ENCODE measurements at regions not wholly inside any gene's neighbourhood (a gene's known extent, or its start where the extent isn't known, plus 50 kb on each side); places are given as distances from the start of the nearest gene placed in this dataset.

GRCh38 chr17:72175787-72176515 is 55.1 kb downstream of the SOX9 start:
- Histone ChIP-seq H3K9ac (ENCODE audit: low read length) (no peak overlapping the region), H3K4me3 (ENCODE audit: low read length) (no peak overlapping the region), H3K27me3 (ENCODE audit: control insufficient read depth, insufficient read depth, low read length) (no peaks in the 10 kb centered on the region), H3K4me1 (ENCODE audit: control insufficient read depth, insufficient read depth, low read length) (no peaks in the 10 kb centered on the region), H3K36me3 (ENCODE audit: control insufficient read depth, insufficient read depth, low read length) (no peaks in the 10 kb centered on the region), H3K27ac (ENCODE audit: low read depth, low read length) (no peak overlapping the region)

GRCh38 chr17:72176516-72176851 is 55.7 kb downstream of the SOX9 start:
- H3K27me3 ChIP-seq (ENCODE audit: control insufficient read depth, insufficient read depth, low read length) = no peaks in the 10 kb centered on the region
- H3K4me3 ChIP-seq (ENCODE audit: low read length) = no peak overlapping the region
- H3K9ac ChIP-seq (ENCODE audit: low read length) = no peak overlapping the region
- no peak overlapping the region for H3K27ac ChIP-seq (ENCODE audit: low read depth, low read length)
- no peaks in the 10 kb centered on the region for H3K36me3 ChIP-seq (ENCODE audit: control insufficient read depth, insufficient read depth, low read length)
- no peaks in the 10 kb centered on the region for H3K4me1 ChIP-seq (ENCODE audit: control insufficient read depth, insufficient read depth, low read length)

- Histone ChIP-seq H3K4me1 (ENCODE audit: control insufficient read depth, insufficient read depth, low read length) (no peaks in the 10 kb centered on the region), H3K27ac (ENCODE audit: low read depth, low read length) (no peak overlapping the region), H3K9ac (ENCODE audit: low read length) (no peak overlapping the region)
Measured at GRCh38 chr17:72176951-72177660, 56.3 kb downstream of the SOX9 start.

GRCh38 chr17:72177738-72178137 is 56.9 kb downstream of the SOX9 start:
- H3K36me3 ChIP-seq (ENCODE audit: control insufficient read depth, insufficient read depth, low read length) = no peaks in the 10 kb centered on the region

More at GRCh38 chr17:72176951-72177660, 56.3 kb downstream of the SOX9 start:
- Histone ChIP-seq H3K36me3 (ENCODE audit: control insufficient read depth, insufficient read depth, low read length) (no peaks in the 10 kb centered on the region), H3K4me3 (ENCODE audit: low read length) (no peak overlapping the region), H3K27me3 (ENCODE audit: control insufficient read depth, insufficient read depth, low read length) (no peaks in the 10 kb centered on the region)

GRCh38 chr17:72182371-72182873 is 61.6 kb downstream of the SOX9 start:
- H3K27ac ChIP-seq (ENCODE audit: low read depth, low read length) = no peak overlapping the region

More at GRCh38 chr17:72177738-72178137, 56.9 kb downstream of the SOX9 start:
- Histone ChIP-seq H3K9ac (ENCODE audit: low read length) (no peak overlapping the region), H3K27me3 (ENCODE audit: control insufficient read depth, insufficient read depth, low read length) (no peaks in the 10 kb centered on the region), H3K4me1 (ENCODE audit: control insufficient read depth, insufficient read depth, low read length) (no peaks in the 10 kb centered on the region), H3K27ac (ENCODE audit: low read depth, low read length) (no peak overlapping the region), H3K4me3 (ENCODE audit: low read length) (no peak overlapping the region)

GRCh38 chr17:72183194-72183685 is 62.4 kb downstream of the SOX9 start:
- Histone ChIP-seq H3K9ac (ENCODE audit: low read length) (no peak overlapping the region), H3K36me3 (ENCODE audit: control insufficient read depth, insufficient read depth, low read length) (no peaks in the 10 kb centered on the region), H3K27me3 (ENCODE audit: control insufficient read depth, insufficient read depth, low read length) (no peaks in the 10 kb centered on the region), H3K4me3 (ENCODE audit: low read length) (no peak overlapping the region), H3K4me1 (ENCODE audit: control insufficient read depth, insufficient read depth, low read length) (no peaks in the 10 kb centered on the region), H3K27ac (ENCODE audit: low read depth, low read length) (no peak overlapping the region)

More at GRCh38 chr17:72182371-72182873, 61.6 kb downstream of the SOX9 start:
- Histone ChIP-seq H3K4me1 (ENCODE audit: control insufficient read depth, insufficient read depth, low read length) (no peaks in the 10 kb centered on the region), H3K27me3 (ENCODE audit: control insufficient read depth, insufficient read depth, low read length) (no peaks in the 10 kb centered on the region), H3K36me3 (ENCODE audit: control insufficient read depth, insufficient read depth, low read length) (no peaks in the 10 kb centered on the region), H3K4me3 (ENCODE audit: low read length) (no peak overlapping the region), H3K9ac (ENCODE audit: low read length) (no peak overlapping the region)

GRCh38 chr17:72184805-72185204 is 64.0 kb downstream of the SOX9 start:
- no peaks in the 10 kb centered on the region for H3K4me1 ChIP-seq (ENCODE audit: control insufficient read depth, insufficient read depth, low read length)
- H3K36me3 ChIP-seq (ENCODE audit: control insufficient read depth, insufficient read depth, low read length) = no peaks in the 10 kb centered on the region
- no peak overlapping the region for H3K27ac ChIP-seq (ENCODE audit: low read depth, low read length)
- no peak overlapping the region for H3K4me3 ChIP-seq (ENCODE audit: low read length)
- no peak overlapping the region for H3K9ac ChIP-seq (ENCODE audit: low read length)
- no peaks in the 10 kb centered on the region for H3K27me3 ChIP-seq (ENCODE audit: control insufficient read depth, insufficient read depth, low read length)

- Histone ChIP-seq H3K27me3 (ENCODE audit: control insufficient read depth, insufficient read depth, low read length) (no peaks in the 10 kb centered on the region), H3K36me3 (ENCODE audit: control insufficient read depth, insufficient read depth, low read length) (no peaks in the 10 kb centered on the region), H3K4me3 (ENCODE audit: low read length) (no peak overlapping the region), H3K9ac (ENCODE audit: low read length) (no peak overlapping the region), H3K4me1 (ENCODE audit: control insufficient read depth, insufficient read depth, low read length) (no peaks in the 10 kb centered on the region), H3K27ac (ENCODE audit: low read depth, low read length) (no peak overlapping the region)
Measured at GRCh38 chr17:72185564-72185963, 64.7 kb downstream of the SOX9 start.

- Histone ChIP-seq H3K27me3 (ENCODE audit: control insufficient read depth, insufficient read depth, low read length) (no peaks in the 10 kb centered on the region), H3K9ac (ENCODE audit: low read length) (no peak overlapping the region), H3K27ac (ENCODE audit: low read depth, low read length) (no peak overlapping the region), H3K4me3 (ENCODE audit: low read length) (no peak overlapping the region), H3K4me1 (ENCODE audit: control insufficient read depth, insufficient read depth, low read length) (no peaks in the 10 kb centered on the region), H3K36me3 (ENCODE audit: control insufficient read depth, insufficient read depth, low read length) (no peaks in the 10 kb centered on the region)
Measured at GRCh38 chr17:72187556-72187955, 66.7 kb downstream of the SOX9 start.

GRCh38 chr17:72188801-72189200 is 68.0 kb downstream of the SOX9 start:
- Histone ChIP-seq H3K27me3 (ENCODE audit: control insufficient read depth, insufficient read depth, low read length) (no peaks in the 10 kb centered on the region), H3K9ac (ENCODE audit: low read length) (no peak overlapping the region), H3K4me3 (ENCODE audit: low read length) (no peak overlapping the region), H3K27ac (ENCODE audit: low read depth, low read length) (no peak overlapping the region), H3K4me1 (ENCODE audit: control insufficient read depth, insufficient read depth, low read length) (no peaks in the 10 kb centered on the region), H3K36me3 (ENCODE audit: control insufficient read depth, insufficient read depth, low read length) (no peaks in the 10 kb centered on the region)

GRCh38 chr17:72189768-72190593 is 69.2 kb downstream of the SOX9 start:
- no peak overlapping the region for H3K4me3 ChIP-seq (ENCODE audit: low read length)
- no peaks in the 10 kb centered on the region for H3K4me1 ChIP-seq (ENCODE audit: control insufficient read depth, insufficient read depth, low read length)
- H3K36me3 ChIP-seq (ENCODE audit: control insufficient read depth, insufficient read depth, low read length) = no peaks in the 10 kb centered on the region
- no peaks in the 10 kb centered on the region for H3K27me3 ChIP-seq (ENCODE audit: control insufficient read depth, insufficient read depth, low read length)
- no peak overlapping the region for H3K9ac ChIP-seq (ENCODE audit: low read length)
- H3K27ac ChIP-seq (ENCODE audit: low read depth, low read length) = no peak overlapping the region

- no peaks in the 10 kb centered on the region for H3K4me1 ChIP-seq (ENCODE audit: control insufficient read depth, insufficient read depth, low read length)
- no peak overlapping the region for H3K27ac ChIP-seq (ENCODE audit: low read depth, low read length)
- no peaks in the 10 kb centered on the region for H3K27me3 ChIP-seq (ENCODE audit: control insufficient read depth, insufficient read depth, low read length)
- H3K9ac ChIP-seq (ENCODE audit: low read length) = no peak overlapping the region
- no peak overlapping the region for H3K4me3 ChIP-seq (ENCODE audit: low read length)
- no peaks in the 10 kb centered on the region for H3K36me3 ChIP-seq (ENCODE audit: control insufficient read depth, insufficient read depth, low read length)
Measured at GRCh38 chr17:72191356-72191755, 70.5 kb downstream of the SOX9 start.

Measured in rectal smooth muscle tissue (tissue), 1 donor.